Psoas muscle (tissue), 7 donors: ENCODE measurements at regions not wholly inside any gene's neighbourhood (a gene's known extent, or its start where the extent isn't known, plus 50 kb on each side); places are given as distances from the start of the nearest gene placed in this dataset.

Experiments used
- ATAC-seq, 4 donors: fragments of 200-7000 bp; cut with Tn5 transposase; one replicate each; pipeline ENCODE4 v1.9.1; 2020; ENCODE audit warnings: moderate library complexity in 3 of 4, mild to moderate bottlenecking in 2 of 4
- DNase-seq, 2 donors: peaks; one replicate each; pipeline ENCODE4 v3.0.0-alpha.2; 2020
- H3K27ac ChIP-seq: fragments of 200-600 bp; one replicate; pipeline ENCODE4 v1.8.0; 2022
- H3K27me3 ChIP-seq, 3 donors: fragments of 200-600 bp in 1 of 3; one replicate each; pipeline versions ENCODE4 v1.6.1 to v1.8.0; 2013 to 2022; ENCODE audit warnings: low read length in 2 of 3, mild to moderate bottlenecking in 2 of 3, moderate library complexity in 1 of 3; ENCODE audit not compliant: insufficient read depth in 3 of 3
- H3K36me3 ChIP-seq, 2 donors: fragments of 200-600 bp in 1 of 2; one replicate each; pipeline versions ENCODE4 v1.6.1 to v1.8.0; 2013 to 2022; ENCODE audit warnings: low read depth in 1 of 2, mild to moderate bottlenecking in 1 of 2, moderate library complexity in 1 of 2; ENCODE audit not compliant: insufficient read depth in 1 of 2
- H3K4me1 ChIP-seq: fragments of 200-600 bp; one replicate; pipeline ENCODE4 v1.8.0; 2022
- H3K4me3 ChIP-seq: fragments of 200-600 bp; one replicate; pipeline ENCODE4 v1.8.0; 2022; ENCODE audit warnings: mild to moderate bottlenecking
- H3K9me3 ChIP-seq: fragments of 200-600 bp; one replicate; pipeline ENCODE4 v1.8.0; 2022
- CTCF ChIP-seq: fragments of 200-600 bp; IDR thresholded peaks from one replicate; pipeline ENCODE4 v1.8.0; 2022; ENCODE audit warnings: antibody characterized with exemption
- WGBS, 3 donors: extraction: QIAGEN DNeasy Blood & Tissue Kit; methylation state at CpG; one replicate each; pipeline versions ENCODE4 v1.1.6 to v1.1.7; 2013; 5-methylcytosine and 5-hydroxymethylcytosine counted together
- intact Hi-C, 2 donors: fragments of 100-400 bp; cut with DNase I; formaldehyde crosslinking; loops; one replicate each; pipeline versions ENCODE4 v1.11.0 to v1.14.2; 2022
- donor health status: healthy with polysubstance abuse.
- donor health status: DM: no; HTN: no; CAD: no; lungs with moderate emphysema.
- donor health status: Bipolar disorder and iron deficiency.
- donor health status: healthy.
- donor health status: DM: yes; HTN: yes; CAD: no.
- donor health status: DM: no; HTN: no; CAD: no.
- donor health status: DM: yes; HTN: yes; CAD: no.

GRCh38 chr13:90436697-90437096 lies 910.8 kb upstream of the MIR17HG start:
- no peak overlapping the region for H3K27ac ChIP-seq
- no peak for TF ChIP-seq CTCF
- H3K36me3 ChIP-seq: no peaks in the 10 kb centered on the region
- H3K4me3 ChIP-seq: no peak overlapping the region
- H3K27me3 ChIP-seq: no peaks in the 10 kb centered on the region
- intact Hi-C loops: no loop called here
- no peak for DNase-seq
- no peak for ATAC-seq
- no peaks in the 10 kb centered on the region for H3K4me1 ChIP-seq
- 91 to 93% (median 91%) methylated on average over 4 of the region's 4 CpGs for WGBS, 3 donors
- H3K9me3 ChIP-seq: no peaks in the 10 kb centered on the region

- H3K27ac ChIP-seq: no peak overlapping the region
- DNase-seq (no peak), ATAC-seq (no peak)
- H3K27me3 ChIP-seq: no peaks in the 10 kb centered on the region
- 27 to 49% (median 36%) methylated on average over 3 of the region's 3 CpGs for WGBS, 3 donors
- H3K9me3 ChIP-seq: no peaks in the 10 kb centered on the region
- no peak for TF ChIP-seq CTCF
- H3K4me3 ChIP-seq: no peak overlapping the region
- intact Hi-C loops: no loop called here
- H3K4me1 ChIP-seq: no peaks in the 10 kb centered on the region
- no peaks in the 10 kb centered on the region for H3K36me3 ChIP-seq
These were observed 908.9 kb upstream of the MIR17HG start for GRCh38 chr13:90438576-90438975.

DNA sequence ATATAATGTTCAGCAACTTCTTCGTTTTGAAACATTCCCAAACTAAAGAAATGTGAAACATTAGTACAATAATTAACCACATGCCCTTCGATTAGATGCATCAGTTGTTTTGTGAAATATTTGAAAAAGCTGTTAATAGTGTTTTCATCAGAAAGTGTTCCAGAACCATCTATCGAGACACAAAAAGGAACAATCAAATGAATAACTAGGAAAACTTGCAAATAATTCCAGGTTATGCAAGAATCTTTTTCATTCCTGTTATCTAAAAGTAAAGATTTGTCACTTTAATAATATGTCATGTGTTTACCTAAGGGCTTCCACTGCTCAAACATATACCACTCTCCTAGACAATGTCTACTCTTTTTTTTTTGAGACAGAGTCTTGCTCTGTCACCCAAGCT lies 904.2 kb upstream of the MIR17HG start:
- intact Hi-C loops: no loop called here
- no peaks in the 10 kb centered on the region for H3K36me3 ChIP-seq
- H3K27ac ChIP-seq: no peak overlapping the region
- H3K4me1 ChIP-seq: no peaks in the 10 kb centered on the region
- WGBS, 3 donors: 86 to 90% (median 87%) methylated on average over 3 of the region's 3 CpGs
- no peak overlapping the region for H3K4me3 ChIP-seq
- H3K27me3 ChIP-seq: no peaks in the 10 kb centered on the region
- peaks cover 4% of the 10 kb centered on the region for H3K9me3 ChIP-seq
- ATAC-seq (no peak), DNase-seq (no peak)
- no peak for TF ChIP-seq CTCF

DNA sequence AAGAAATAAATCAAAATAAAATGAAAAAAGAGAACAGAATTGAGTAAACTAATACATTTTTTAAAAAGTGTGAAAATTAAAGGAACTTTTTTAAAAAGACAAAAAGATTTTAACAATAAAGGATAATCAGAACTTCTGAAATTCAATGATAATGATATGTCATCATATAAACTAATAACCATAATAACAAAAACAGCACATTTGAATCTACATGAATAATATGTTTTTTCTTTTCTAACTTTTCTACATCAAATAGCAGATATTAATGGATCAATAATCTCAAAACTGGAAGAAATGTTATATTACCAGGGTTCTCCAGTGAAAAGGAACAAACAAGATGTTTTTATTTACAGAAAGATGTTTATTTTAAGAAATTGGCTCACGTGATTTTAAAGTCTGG lies 903.3 kb upstream of the MIR17HG start:
- ATAC-seq (no peak), DNase-seq (no peak)
- Histone ChIP-seq H3K27ac (no peak overlapping the region), H3K4me1 (no peaks in the 10 kb centered on the region), H3K36me3 (no peaks in the 10 kb centered on the region), H3K27me3 (no peaks in the 10 kb centered on the region), H3K9me3 (peaks cover 4% of the 10 kb centered on the region), H3K4me3 (no peak overlapping the region)
- TF ChIP-seq CTCF: no peak
- intact Hi-C loops: no loop called here
- 84 to 96% (median 84%) methylated on average over 1 of the region's 1 CpG for WGBS, 3 donors

DNA sequence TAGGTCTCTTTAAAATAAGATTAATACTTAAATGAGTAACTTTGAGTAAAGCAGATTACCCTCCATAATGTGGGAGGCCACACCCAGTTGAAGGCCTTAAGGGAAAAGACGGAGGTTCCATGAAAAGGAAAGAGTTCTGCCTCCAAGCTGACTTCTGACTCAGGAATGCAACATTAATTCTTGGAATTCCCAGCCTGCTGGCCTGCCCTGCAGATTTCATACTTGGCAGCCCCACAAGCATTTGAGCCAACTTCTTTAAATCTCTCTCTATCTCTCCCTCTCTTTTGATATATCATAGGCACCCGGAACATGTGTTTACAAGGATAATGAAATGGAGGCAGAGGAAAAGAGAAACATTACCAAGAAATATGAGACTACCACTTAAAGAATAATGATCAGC lies 902.3 kb upstream of the MIR17HG start:
- H3K36me3 ChIP-seq: no peaks in the 10 kb centered on the region
- H3K27me3 ChIP-seq: no peaks in the 10 kb centered on the region
- H3K4me3 ChIP-seq: no peak overlapping the region
- H3K9me3 ChIP-seq: peaks cover 4% of the 10 kb centered on the region
- peak in 1 of 4 donors; percentile 28 for ATAC-seq
- H3K27ac ChIP-seq: no peak overlapping the region
- no peaks in the 10 kb centered on the region for H3K4me1 ChIP-seq
- WGBS, 3 donors: 6 to 21% (median 13%) methylated on average over 2 of the region's 2 CpGs
- TF ChIP-seq CTCF: no peak
- DNase-seq: no peak
- intact Hi-C loops: no loop called here
